PC-3 (cell line): ENCODE measurements at regions not wholly inside any gene's neighbourhood (a gene's known extent, or its start where the extent isn't known, plus 50 kb on each side); places are given as distances from the start of the nearest gene placed in this dataset.

Source experiments
- EZH2 ChIP-seq: fragments of 300-600 bp; sonication (generic); IDR thresholded peaks from one replicate; pipeline ENCODE4 v1.6.1; 2017; ENCODE audit warnings: antibody characterized with exemption, mild to moderate bottlenecking, low read length; ENCODE audit not compliant: unreplicated experiment
- EZH2phosphoT487 ChIP-seq: fragments of 300-600 bp; sonication (generic); IDR thresholded peaks from 2 replicates; pipeline ENCODE4 v1.6.1; 2018; ENCODE audit warnings: mild to moderate bottlenecking, antibody characterized with exemption, low read length, borderline replicate concordance
- TF ChIP-seq, protein P1 (sequence below): fragments of 300-600 bp; sonication (generic); conservative IDR thresholded peaks from 2 replicates; pipeline ENCODE4 v1.5.1; 2017; ENCODE audit warnings: antibody characterized with exemption, low read depth, mild to moderate bottlenecking, low read length

DNA sequence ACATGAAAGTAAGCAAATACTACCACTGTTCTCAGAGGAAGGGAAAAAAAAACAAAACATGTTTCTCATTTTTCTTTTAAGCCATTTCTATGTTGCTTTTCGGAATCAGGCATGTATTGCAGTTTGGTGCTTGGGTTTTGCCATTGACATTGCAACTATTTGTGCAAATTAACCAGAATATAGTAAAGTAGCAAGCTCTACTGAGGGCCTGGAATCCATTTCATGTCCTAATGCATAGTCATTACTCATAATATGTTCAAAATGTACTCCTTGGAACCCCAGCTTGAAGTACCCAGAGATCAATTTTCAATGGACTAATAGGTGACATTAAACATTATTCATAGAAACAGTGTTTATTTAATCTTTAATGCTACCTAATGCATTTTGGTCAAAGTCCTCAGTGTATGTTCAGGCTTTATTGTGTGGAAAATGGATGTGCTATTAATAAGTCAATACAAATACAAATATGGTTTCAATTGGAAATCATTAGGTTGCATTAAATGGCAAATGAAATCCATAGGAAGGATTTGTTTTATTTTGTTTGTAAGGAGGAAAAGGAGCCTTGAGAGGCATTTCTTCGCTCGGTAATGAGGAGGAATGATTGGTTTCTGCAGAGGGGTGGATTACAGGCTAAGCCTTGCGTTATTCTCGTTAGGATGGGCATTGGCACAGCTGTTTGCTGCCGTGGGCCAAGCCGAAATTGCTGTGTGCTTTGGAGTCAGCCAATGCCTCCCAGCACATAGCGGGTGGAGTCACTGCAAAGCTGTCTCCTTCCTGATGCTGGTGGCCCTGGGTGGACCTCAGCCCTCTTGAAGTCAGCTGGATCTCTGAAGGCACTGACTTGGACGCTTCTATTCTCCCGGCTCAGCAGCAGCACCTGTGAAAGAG is 56.4 kb downstream of the MYCN start:
- TF ChIP-seq, protein P1, sequence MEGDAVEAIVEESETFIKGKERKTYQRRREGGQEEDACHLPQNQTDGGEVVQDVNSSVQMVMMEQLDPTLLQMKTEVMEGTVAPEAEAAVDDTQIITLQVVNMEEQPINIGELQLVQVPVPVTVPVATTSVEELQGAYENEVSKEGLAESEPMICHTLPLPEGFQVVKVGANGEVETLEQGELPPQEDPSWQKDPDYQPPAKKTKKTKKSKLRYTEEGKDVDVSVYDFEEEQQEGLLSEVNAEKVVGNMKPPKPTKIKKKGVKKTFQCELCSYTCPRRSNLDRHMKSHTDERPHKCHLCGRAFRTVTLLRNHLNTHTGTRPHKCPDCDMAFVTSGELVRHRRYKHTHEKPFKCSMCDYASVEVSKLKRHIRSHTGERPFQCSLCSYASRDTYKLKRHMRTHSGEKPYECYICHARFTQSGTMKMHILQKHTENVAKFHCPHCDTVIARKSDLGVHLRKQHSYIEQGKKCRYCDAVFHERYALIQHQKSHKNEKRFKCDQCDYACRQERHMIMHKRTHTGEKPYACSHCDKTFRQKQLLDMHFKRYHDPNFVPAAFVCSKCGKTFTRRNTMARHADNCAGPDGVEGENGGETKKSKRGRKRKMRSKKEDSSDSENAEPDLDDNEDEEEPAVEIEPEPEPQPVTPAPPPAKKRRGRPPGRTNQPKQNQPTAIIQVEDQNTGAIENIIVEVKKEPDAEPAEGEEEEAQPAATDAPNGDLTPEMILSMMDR: no peak
- TF ChIP-seq EZH2 (no peak), EZH2phosphoT487 (no peak)
